Spleen (tissue), 11 donors: ENCODE measurements at regions not wholly inside any gene's neighbourhood (a gene's known extent, or its start where the extent isn't known, plus 50 kb on each side); places are given as distances from the start of the nearest gene placed in this dataset.

Source experiments
- DNase-seq: peaks from one replicate; pipeline ENCODE4 v3.0.0-alpha.2; 2020
- H3K27ac ChIP-seq, 8 donors: fragments of 200-600 bp; sonication (generic) in 7 of 8; 1 replicate in 4 of 8; 2 replicates in 4 of 8; pipeline versions ENCODE4 v1.5.0 to v1.8.0; 2016 to 2021; ENCODE audit warnings: inconsistent platforms in 4 of 8, mild to moderate bottlenecking in 4 of 8, moderate library complexity in 1 of 8
- H3K27me3 ChIP-seq, 7 donors: fragments of 200-600 bp; sonication (generic) in 6 of 7; replicated peaks in 1 of 7; 1 replicate in 4 of 7; 2 replicates in 3 of 7; pipeline versions ENCODE4 v1.5.0 to v1.8.0; 2016 to 2021; ENCODE audit warnings: inconsistent platforms in 3 of 7, mild to moderate bottlenecking in 1 of 7
- H3K36me3 ChIP-seq, 6 donors: fragments of 200-600 bp; sonication (generic) in 5 of 6; 1 replicate in 4 of 6; 2 replicates in 2 of 6; pipeline versions ENCODE4 v1.5.0 to v1.8.0; 2016 to 2021; ENCODE audit warnings: inconsistent platforms in 2 of 6
- H3K4me1 ChIP-seq, 6 donors: fragments of 200-600 bp; sonication (generic) in 5 of 6; 1 replicate in 3 of 6; 2 replicates in 3 of 6; pipeline versions ENCODE4 v1.5.0 to v1.8.0; 2016 to 2021; ENCODE audit warnings: inconsistent platforms in 3 of 6
- H3K4me3 ChIP-seq, 8 donors: fragments of 200-600 bp; sonication (generic) in 7 of 8; 1 replicate in 4 of 8; 2 replicates in 4 of 8; pipeline versions ENCODE4 v1.5.0 to v1.8.0; 2016 to 2021; ENCODE audit warnings: inconsistent platforms in 4 of 8, mild to moderate bottlenecking in 4 of 8, moderate library complexity in 2 of 8
- H3K9me3 ChIP-seq, 8 donors: fragments of 200-600 bp; sonication (generic) in 7 of 8; 1 replicate in 4 of 8; 2 replicates in 4 of 8; pipeline versions ENCODE4 v1.5.0 to v1.8.0; 2016 to 2021; ENCODE audit warnings: inconsistent platforms in 4 of 8
- POLR2A ChIP-seq, 3 donors: fragments of 450-650 bp; IDR thresholded peaks; one replicate each; pipeline ENCODE4 v1.5.1; 2017; ENCODE audit warnings: antibody characterized with exemption in 3 of 3, mild to moderate bottlenecking in 1 of 3
- POLR2AphosphoS5 ChIP-seq, 3 donors: sonication (generic); formaldehyde crosslinking; IDR thresholded peaks; one replicate each; pipeline ENCODE4 v1.5.1; 2017; ENCODE audit warnings: antibody characterized with exemption in 3 of 3
- WGBS, 5 donors: extraction: QIAGEN DNeasy Blood & Tissue Kit in 3 of 5; methylation state at CpG; one replicate each; pipeline versions ENCODE4 v1.1.5 to v1.1.7; 2013 to 2018; 5-methylcytosine and 5-hydroxymethylcytosine counted together
- intact Hi-C: fragments of 100-400 bp; cut with DNase I; formaldehyde crosslinking; loops from one replicate; pipeline ENCODE4 v1.15.0; 2023; ENCODE audit warnings: low total_unique reads
- TF ChIP-seq, protein P1 (sequence below), 11 experiments: fragments of 200-600 bp in 7 of 11; fragments of 450-650 bp in 4 of 11; sonication (generic) in 4 of 11; IDR thresholded peaks in 8 of 11; conservative IDR thresholded peaks in 3 of 11; 1 replicate in 7 of 11; 2 replicates in 4 of 11; pipeline versions ENCODE4 v1.4.0 to v1.8.0; 2016 to 2021; ENCODE audit warnings: antibody characterized with exemption in 11 of 11, inconsistent platforms in 4 of 11, mild to moderate bottlenecking in 1 of 11
- donor health status: healthy with polysubstance abuse.
- donor health status: DM: no; HTN: no; CAD: no; lungs with moderate emphysema.
- donor health status: DM: no; HTN: no; CAD: no.
- donor health status: Bipolar disorder and iron deficiency.
- donor health status: healthy.
- donor health status: DM: no; HTN: no; CAD: no.
- donor health status: DM: yes; HTN: yes; CAD: no.

DNA sequence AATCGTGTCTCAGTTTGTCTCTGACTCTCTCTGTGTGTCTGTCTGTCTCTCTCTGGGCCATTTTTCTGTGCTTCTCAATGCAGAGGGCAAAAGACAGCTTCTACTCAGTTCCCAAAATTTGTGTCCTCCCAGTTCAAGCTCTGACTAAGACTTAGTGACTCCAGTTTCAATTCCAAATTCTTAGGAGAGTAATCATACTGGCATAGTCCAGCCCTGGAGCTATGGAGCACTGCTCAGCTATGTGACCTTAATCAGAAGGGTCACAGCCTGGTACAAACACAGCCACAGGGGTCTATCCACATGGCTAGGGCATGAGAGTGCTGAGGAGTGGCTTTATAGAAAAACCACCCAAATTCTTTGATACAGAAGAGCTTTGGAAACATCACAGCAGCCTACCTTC, 91.9 kb downstream of the FOXF2 start:
- Histone ChIP-seq H3K4me1 (no peaks in the 10 kb centered on the region), H3K4me3 (no peak overlapping the region), H3K36me3 (no peaks in the 10 kb centered on the region), H3K27ac (no peak overlapping the region), H3K9me3 (no peaks in the 10 kb centered on the region), H3K27me3 (no peaks in the 10 kb centered on the region)
- WGBS, 5 donors = 59 to 78% (median 64%) methylated on average over 1 of the region's 1 CpG
- TF ChIP-seq POLR2A (IDR thresholded peaks at IDR 0.05) (no peak), POLR2AphosphoS5 (IDR thresholded peaks at IDR 0.05) (no peak)
- TF ChIP-seq, protein P1, sequence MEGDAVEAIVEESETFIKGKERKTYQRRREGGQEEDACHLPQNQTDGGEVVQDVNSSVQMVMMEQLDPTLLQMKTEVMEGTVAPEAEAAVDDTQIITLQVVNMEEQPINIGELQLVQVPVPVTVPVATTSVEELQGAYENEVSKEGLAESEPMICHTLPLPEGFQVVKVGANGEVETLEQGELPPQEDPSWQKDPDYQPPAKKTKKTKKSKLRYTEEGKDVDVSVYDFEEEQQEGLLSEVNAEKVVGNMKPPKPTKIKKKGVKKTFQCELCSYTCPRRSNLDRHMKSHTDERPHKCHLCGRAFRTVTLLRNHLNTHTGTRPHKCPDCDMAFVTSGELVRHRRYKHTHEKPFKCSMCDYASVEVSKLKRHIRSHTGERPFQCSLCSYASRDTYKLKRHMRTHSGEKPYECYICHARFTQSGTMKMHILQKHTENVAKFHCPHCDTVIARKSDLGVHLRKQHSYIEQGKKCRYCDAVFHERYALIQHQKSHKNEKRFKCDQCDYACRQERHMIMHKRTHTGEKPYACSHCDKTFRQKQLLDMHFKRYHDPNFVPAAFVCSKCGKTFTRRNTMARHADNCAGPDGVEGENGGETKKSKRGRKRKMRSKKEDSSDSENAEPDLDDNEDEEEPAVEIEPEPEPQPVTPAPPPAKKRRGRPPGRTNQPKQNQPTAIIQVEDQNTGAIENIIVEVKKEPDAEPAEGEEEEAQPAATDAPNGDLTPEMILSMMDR (IDR thresholded peaks at IDR 0.05 in 8 of 11, conservative IDR thresholded peaks at IDR 0.05 in 3 of 11) = no peak
- no peak for DNase-seq
- intact Hi-C loops = no loop called here

DNA sequence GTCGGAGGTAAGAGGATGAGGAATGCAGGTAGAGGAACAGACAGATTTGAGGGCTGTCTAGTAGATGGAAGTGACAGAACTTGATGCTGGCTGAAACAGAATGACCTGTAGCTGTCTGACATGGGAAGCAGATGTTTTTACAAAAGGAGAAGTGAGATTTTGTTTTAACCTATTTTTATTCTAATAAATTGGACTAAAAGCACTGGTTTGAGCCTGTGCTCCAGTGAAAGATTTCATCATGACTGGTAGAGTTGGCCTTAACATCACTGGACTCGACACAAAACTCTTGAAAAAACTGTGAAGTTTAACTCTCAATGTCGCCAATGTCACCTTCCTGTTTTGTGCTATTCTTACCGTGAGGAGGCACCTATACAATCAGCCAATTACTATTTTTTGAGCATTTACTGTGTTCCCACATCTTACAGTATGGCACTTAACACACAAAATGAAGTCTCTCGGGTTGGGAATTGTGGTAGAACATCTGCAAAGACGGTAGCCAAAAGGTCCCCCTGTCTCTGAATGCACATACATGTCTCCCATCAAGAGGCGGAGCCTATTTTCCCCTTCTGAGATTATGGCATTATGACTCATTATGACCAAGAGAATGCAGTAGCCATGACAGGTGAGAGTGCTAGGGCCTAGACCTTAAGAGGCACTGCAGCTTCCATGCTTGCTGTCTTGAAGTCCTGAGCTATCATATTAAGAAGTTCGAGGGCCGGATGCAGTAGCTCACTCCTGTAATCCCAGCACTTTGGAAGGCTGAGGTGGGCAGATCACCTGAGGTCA, 93.2 kb downstream of the FOXF2 start:
- Histone ChIP-seq H3K27me3 (no peaks in the 10 kb centered on the region), H3K9me3 (no peaks in the 10 kb centered on the region), H3K4me1 (no peaks in the 10 kb centered on the region), H3K4me3 (no peak overlapping the region), H3K36me3 (no peaks in the 10 kb centered on the region), H3K27ac (no peak overlapping the region)
- DNase-seq = no peak
- intact Hi-C loops = no loop called here
- 68 to 77% (median 74%) methylated on average over 9 of the region's 9 CpGs for WGBS, 5 donors
- TF ChIP-seq POLR2A (IDR thresholded peaks at IDR 0.05) (no peak), POLR2AphosphoS5 (IDR thresholded peaks at IDR 0.05) (no peak)
- TF ChIP-seq, protein P1 (IDR thresholded peaks at IDR 0.05 in 8 of 11, conservative IDR thresholded peaks at IDR 0.05 in 3 of 11) = no peak

DNA sequence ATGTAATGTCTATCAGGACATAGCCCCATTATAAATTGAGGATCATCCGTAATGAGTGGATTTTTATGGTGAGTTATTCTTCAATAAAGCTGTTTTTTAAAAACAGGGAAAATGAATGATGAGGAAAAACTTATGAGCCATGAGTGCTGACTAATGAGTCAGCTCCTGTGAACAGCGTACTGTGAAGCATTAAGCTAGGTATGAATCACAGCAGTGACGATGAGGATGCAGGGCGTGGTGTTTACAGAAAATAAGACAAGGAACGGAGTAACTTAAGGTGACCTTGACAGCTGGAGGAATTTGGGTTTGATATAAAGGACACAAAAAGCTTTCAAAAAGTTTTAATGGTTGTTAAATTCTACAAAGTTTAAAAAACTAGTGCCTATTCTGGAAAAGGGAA, 96.3 kb downstream of the FOXF2 start:
- DNase-seq = no peak
- Histone ChIP-seq H3K4me1 (no peaks in the 10 kb centered on the region), H3K27ac (no peak overlapping the region), H3K9me3 (no peaks in the 10 kb centered on the region), H3K27me3 (no peaks in the 10 kb centered on the region), H3K36me3 (no peaks in the 10 kb centered on the region), H3K4me3 (no peak overlapping the region)
- WGBS, 5 donors = 69 to 85% (median 78%) methylated on average over 5 of the region's 5 CpGs
- TF ChIP-seq POLR2AphosphoS5 (IDR thresholded peaks at IDR 0.05) (no peak), POLR2A (IDR thresholded peaks at IDR 0.05) (no peak)
- TF ChIP-seq, protein P1 (IDR thresholded peaks at IDR 0.05 in 8 of 11, conservative IDR thresholded peaks at IDR 0.05 in 3 of 11) = no peak
- intact Hi-C loops = no loop called here

DNA sequence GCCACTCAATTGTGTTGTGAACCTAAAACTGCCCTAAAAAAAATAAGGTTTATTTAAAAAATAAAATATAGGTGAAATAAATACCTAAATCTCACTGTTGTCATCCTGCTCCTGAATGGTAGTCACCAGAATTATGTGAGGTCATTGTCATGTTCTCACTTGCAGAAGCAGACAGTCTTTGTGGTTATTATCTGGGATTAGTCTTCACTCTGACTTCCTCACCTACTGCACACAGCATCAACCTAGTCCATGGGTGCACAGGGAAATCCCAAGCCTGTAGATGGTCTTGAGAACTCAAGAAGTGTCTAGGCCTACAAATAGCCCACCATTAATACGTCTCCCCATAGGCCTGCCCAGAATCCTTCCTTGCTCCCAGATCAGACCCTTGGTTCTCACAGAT, 97.0 kb downstream of the FOXF2 start:
- Histone ChIP-seq H3K27ac (no peak overlapping the region), H3K4me1 (no peaks in the 10 kb centered on the region), H3K27me3 (no peaks in the 10 kb centered on the region), H3K36me3 (no peaks in the 10 kb centered on the region), H3K9me3 (no peaks in the 10 kb centered on the region), H3K4me3 (no peak overlapping the region)
- WGBS, 5 donors = 60 to 97% (median 69%) methylated on average over 1 of the region's 1 CpG
- no peak for DNase-seq
- intact Hi-C loops = no loop called here
- TF ChIP-seq, protein P1 (IDR thresholded peaks at IDR 0.05 in 8 of 11, conservative IDR thresholded peaks at IDR 0.05 in 3 of 11) = no peak
- TF ChIP-seq POLR2AphosphoS5 (IDR thresholded peaks at IDR 0.05) (no peak), POLR2A (IDR thresholded peaks at IDR 0.05) (no peak)
